GM10266 (cell line): ENCODE measurements at regions not wholly inside any gene's neighbourhood (a gene's known extent, or its start where the extent isn't known, plus 50 kb on each side); places are given as distances from the start of the nearest gene placed in this dataset.

Source experiments
- DNase-seq: peaks from one replicate; pipeline ENCODE4 v3.0.0; 2012; ENCODE audit errors: extremely low spot score
- CTCF ChIP-seq: IDR thresholded peaks from 2 replicates; pipeline ENCODE4 v1.5.1; 2012; ENCODE audit warnings: mild to moderate bottlenecking, low read depth; ENCODE audit not compliant: control insufficient read depth, insufficient read depth; ENCODE audit errors: missing control alignments

GRCh38 chr4:138672393-138672976, 343.1 kb upstream of the NOCT start:
- DNase-seq, result peak; percentile 14
- no peak for TF ChIP-seq CTCF

- TF ChIP-seq CTCF, result no peak
- no peak for DNase-seq
These were observed 343.9 kb upstream of the NOCT start for GRCh38 chr4:138671606-138672084.

- TF ChIP-seq CTCF, result no peak
These were observed 344.5 kb upstream of the NOCT start for GRCh38 chr4:138671106-138671505.

GRCh38 chr4:138670681-138671080, 344.9 kb upstream of the NOCT start:
- DNase-seq, result no peak
- no peak for TF ChIP-seq CTCF

More at GRCh38 chr4:138671106-138671505, 344.5 kb upstream of the NOCT start:
- DNase-seq, result no peak

GRCh38 chr4:138669479-138670315, 345.9 kb upstream of the NOCT start:
- no peak for DNase-seq
- TF ChIP-seq CTCF, result no peak

- no peak for DNase-seq
- TF ChIP-seq CTCF, result no peak
These were observed 347.3 kb upstream of the NOCT start for GRCh38 chr4:138668309-138668708.

GRCh38 chr4:138666366-138666765, 349.2 kb upstream of the NOCT start:
- no peak for TF ChIP-seq CTCF
- no peak for DNase-seq
